Type B pancreatic cell (in vitro differentiated cells): ENCODE measurements at regions not wholly inside any gene's neighbourhood (a gene's known extent, or its start where the extent isn't known, plus 50 kb on each side); places are given as distances from the start of the nearest gene placed in this dataset.

Experiments
- DNase-seq: peaks from one replicate; pipeline ENCODE4 v3.0.0; 2021; ENCODE audit warnings: mixed read lengths; ENCODE audit not compliant: unreplicated experiment; ENCODE audit errors: extremely low spot score
- H3K27ac Mint-ChIP-seq: 2 replicates; pipeline ENCODE4 v1.8.0; 2021; ENCODE audit warnings: mild to moderate bottlenecking, mixed read lengths
- H3K27me3 Mint-ChIP-seq: 2 replicates; pipeline ENCODE4 v1.8.0; 2021; ENCODE audit warnings: mixed read lengths
- H3K36me3 Mint-ChIP-seq: 2 replicates; pipeline ENCODE4 v1.8.0; 2021; ENCODE audit warnings: mixed read lengths
- H3K4me1 Mint-ChIP-seq: one replicate; pipeline ENCODE4 v1.8.0; 2021; ENCODE audit warnings: mixed read lengths; ENCODE audit not compliant: unreplicated experiment
- H3K4me3 Mint-ChIP-seq: 2 replicates; pipeline ENCODE4 v1.8.0; 2021; ENCODE audit warnings: mild to moderate bottlenecking, mixed read lengths
- H3K9me3 Mint-ChIP-seq: 2 replicates; pipeline ENCODE4 v1.8.0; 2021; ENCODE audit warnings: mixed read lengths
- CTCF ChIP-seq: fragments of 200-600 bp; sonication (generic); conservative IDR thresholded peaks from 2 replicates; pipeline ENCODE4 v1.5.0; 2021; ENCODE audit warnings: antibody characterized with exemption, mild to moderate bottlenecking

- Mint-ChIP-seq H3K36me3 (no peaks in the 10 kb centered on the region), H3K27ac (no peak overlapping the region), H3K9me3 (peaks cover 13% of the 10 kb centered on the region), H3K27me3 (no peaks in the 10 kb centered on the region), H3K4me1 (peaks cover 16% of the 10 kb centered on the region), H3K4me3 (no peak overlapping the region)
- no peak for DNase-seq
- TF ChIP-seq CTCF, result no peak
Measured at GRCh38 chr6:147699140-147699539, 190.7 kb downstream of the SAMD5 start.

GRCh38 chr6:147699637-147700036 lies 191.1 kb downstream of the SAMD5 start:
- Mint-ChIP-seq H3K27ac (no peak overlapping the region), H3K36me3 (no peaks in the 10 kb centered on the region), H3K9me3 (peaks cover 13% of the 10 kb centered on the region), H3K4me3 (no peak overlapping the region), H3K27me3 (no peaks in the 10 kb centered on the region), H3K4me1 (peaks cover 17% of the 10 kb centered on the region)
- no peak for DNase-seq
- no peak for TF ChIP-seq CTCF

GRCh38 chr6:147700436-147701209 lies 192.1 kb downstream of the SAMD5 start:
- H3K27me3 Mint-ChIP-seq, result no peaks in the 10 kb centered on the region
- peaks cover 19% of the 10 kb centered on the region for H3K4me1 Mint-ChIP-seq
- H3K27ac Mint-ChIP-seq, result no peak overlapping the region
- H3K9me3 Mint-ChIP-seq, result peaks cover 13% of the 10 kb centered on the region
- no peaks in the 10 kb centered on the region for H3K36me3 Mint-ChIP-seq
- TF ChIP-seq CTCF, result no peak
- H3K4me3 Mint-ChIP-seq, result no peak overlapping the region
- DNase-seq, result no peak

GRCh38 chr6:147704691-147705090 lies 196.2 kb downstream of the SAMD5 start:
- no peak for TF ChIP-seq CTCF
- no peaks in the 10 kb centered on the region for H3K27me3 Mint-ChIP-seq
- H3K9me3 Mint-ChIP-seq, result peaks cover 8% of the 10 kb centered on the region
- peaks cover 26% of the 10 kb centered on the region for H3K4me1 Mint-ChIP-seq
- DNase-seq, result no peak
- no peaks in the 10 kb centered on the region for H3K36me3 Mint-ChIP-seq
- H3K4me3 Mint-ChIP-seq, result no peak overlapping the region
- no peak overlapping the region for H3K27ac Mint-ChIP-seq

GRCh38 chr6:147707524-147707923 lies 199.0 kb downstream of the SAMD5 start:
- Mint-ChIP-seq H3K27me3 (no peaks in the 10 kb centered on the region), H3K36me3 (no peaks in the 10 kb centered on the region), H3K9me3 (no peaks in the 10 kb centered on the region), H3K27ac (no peak overlapping the region), H3K4me3 (no peak overlapping the region), H3K4me1 (peaks cover 31% of the 10 kb centered on the region)
- no peak for DNase-seq
- no peak for TF ChIP-seq CTCF

GRCh38 chr6:147708170-147708569 lies 199.7 kb downstream of the SAMD5 start:
- no peak overlapping the region for H3K27ac Mint-ChIP-seq
- no peaks in the 10 kb centered on the region for H3K36me3 Mint-ChIP-seq
- peaks cover 31% of the 10 kb centered on the region for H3K4me1 Mint-ChIP-seq
- DNase-seq, result no peak
- H3K4me3 Mint-ChIP-seq, result no peak overlapping the region
- H3K27me3 Mint-ChIP-seq, result no peaks in the 10 kb centered on the region
- no peak for TF ChIP-seq CTCF
- H3K9me3 Mint-ChIP-seq, result no peaks in the 10 kb centered on the region
